OCI-LY1 (cell line): ENCODE measurements at regions not wholly inside any gene's neighbourhood (a gene's known extent, or its start where the extent isn't known, plus 50 kb on each side); places are given as distances from the start of the nearest gene placed in this dataset.

Experiments used
- EZH2 ChIP-seq: fragments of 200-600 bp; sonication (generic), shearing (Covaris generic); IDR thresholded peaks from 2 replicates; pipeline ENCODE4 v1.8.0; 2017; ENCODE audit warnings: borderline replicate concordance, mixed run types, mild to moderate bottlenecking, antibody characterized with exemption, low read length, moderate library complexity, mixed read lengths
- TF ChIP-seq, protein P1 (sequence below): fragments of 200-600 bp; sonication (generic), shearing (Covaris generic); IDR thresholded peaks from 2 replicates; pipeline ENCODE4 v1.5.1; 2017; ENCODE audit warnings: mild to moderate bottlenecking, antibody characterized with exemption, low read length, moderate library complexity, mixed read lengths

DNA sequence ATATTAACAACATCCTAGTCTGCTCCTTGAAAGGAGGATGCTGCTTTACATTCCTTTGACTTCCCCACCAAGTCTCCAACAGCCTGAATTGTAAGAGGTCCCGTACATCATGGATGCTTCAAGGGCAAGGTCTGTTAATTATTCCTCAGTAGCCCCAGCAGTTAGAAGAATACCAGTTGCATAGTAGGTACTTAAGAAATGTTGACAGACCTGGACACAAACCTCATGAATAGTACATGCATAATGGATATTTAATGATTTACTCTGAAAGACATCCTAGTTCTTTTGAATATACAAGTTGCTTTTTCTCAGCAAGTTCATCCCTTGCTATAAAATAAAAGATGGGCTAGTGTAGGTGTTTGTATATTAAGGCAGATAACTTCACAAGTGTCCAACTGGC, 112.1 kb upstream of the DPYD start:
- TF ChIP-seq, protein P1, sequence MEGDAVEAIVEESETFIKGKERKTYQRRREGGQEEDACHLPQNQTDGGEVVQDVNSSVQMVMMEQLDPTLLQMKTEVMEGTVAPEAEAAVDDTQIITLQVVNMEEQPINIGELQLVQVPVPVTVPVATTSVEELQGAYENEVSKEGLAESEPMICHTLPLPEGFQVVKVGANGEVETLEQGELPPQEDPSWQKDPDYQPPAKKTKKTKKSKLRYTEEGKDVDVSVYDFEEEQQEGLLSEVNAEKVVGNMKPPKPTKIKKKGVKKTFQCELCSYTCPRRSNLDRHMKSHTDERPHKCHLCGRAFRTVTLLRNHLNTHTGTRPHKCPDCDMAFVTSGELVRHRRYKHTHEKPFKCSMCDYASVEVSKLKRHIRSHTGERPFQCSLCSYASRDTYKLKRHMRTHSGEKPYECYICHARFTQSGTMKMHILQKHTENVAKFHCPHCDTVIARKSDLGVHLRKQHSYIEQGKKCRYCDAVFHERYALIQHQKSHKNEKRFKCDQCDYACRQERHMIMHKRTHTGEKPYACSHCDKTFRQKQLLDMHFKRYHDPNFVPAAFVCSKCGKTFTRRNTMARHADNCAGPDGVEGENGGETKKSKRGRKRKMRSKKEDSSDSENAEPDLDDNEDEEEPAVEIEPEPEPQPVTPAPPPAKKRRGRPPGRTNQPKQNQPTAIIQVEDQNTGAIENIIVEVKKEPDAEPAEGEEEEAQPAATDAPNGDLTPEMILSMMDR, result no peak
- TF ChIP-seq EZH2, result no peak
